GM10266 (cell line): ENCODE measurements at regions not wholly inside any gene's neighbourhood (a gene's known extent, or its start where the extent isn't known, plus 50 kb on each side); places are given as distances from the start of the nearest gene placed in this dataset.
"Not testable (repeated sequence)": the region's sequence is repeated elsewhere in the genome, so short reads cannot be mapped to it uniquely, and the experiment has no call there.

ENCODE experiments used
- DNase-seq: peaks from one replicate; pipeline ENCODE4 v3.0.0; 2012; ENCODE audit errors: extremely low spot score
- CTCF ChIP-seq: IDR thresholded peaks from 2 replicates; pipeline ENCODE4 v1.5.1; 2012; ENCODE audit warnings: mild to moderate bottlenecking, low read depth; ENCODE audit not compliant: control insufficient read depth, insufficient read depth; ENCODE audit errors: missing control alignments

- DNase-seq = no peak
- no peak for TF ChIP-seq CTCF
These were observed 273.2 kb upstream of the RGPD4 start for GRCh38 chr2:107553539-107553938.

GRCh38 chr2:107556038-107556627 lies 270.6 kb upstream of the RGPD4 start:
- no peak for TF ChIP-seq CTCF
- no peak for DNase-seq

DNA sequence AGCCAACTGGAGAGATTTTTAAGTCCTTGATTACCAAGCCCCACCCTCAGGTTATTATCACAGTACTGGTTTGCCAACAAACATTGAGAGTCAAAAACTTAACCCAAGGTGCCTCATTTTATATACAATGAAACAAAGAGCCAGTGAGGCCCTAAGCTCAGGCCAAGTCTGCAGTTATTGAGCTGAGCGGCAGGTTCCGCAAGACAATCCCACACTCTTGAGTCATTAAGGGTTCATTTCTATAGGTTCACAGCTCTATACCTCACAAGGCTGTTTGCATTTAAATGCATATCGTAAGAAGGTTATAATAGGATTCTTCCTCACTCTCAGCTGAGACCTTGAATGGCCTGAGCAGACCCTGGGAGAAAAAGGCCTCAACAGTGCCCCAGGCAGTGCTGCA lies 268.4 kb upstream of the RGPD4 start:
- DNase-seq = no peak
- TF ChIP-seq CTCF = no peak

GRCh38 chr2:107569496-107569895 lies 257.2 kb upstream of the RGPD4 start:
- no peak for TF ChIP-seq CTCF
- DNase-seq = no peak

GRCh38 chr2:107570876-107571275 lies 255.8 kb upstream of the RGPD4 start:
- DNase-seq = no peak
- TF ChIP-seq CTCF = no peak

DNA sequence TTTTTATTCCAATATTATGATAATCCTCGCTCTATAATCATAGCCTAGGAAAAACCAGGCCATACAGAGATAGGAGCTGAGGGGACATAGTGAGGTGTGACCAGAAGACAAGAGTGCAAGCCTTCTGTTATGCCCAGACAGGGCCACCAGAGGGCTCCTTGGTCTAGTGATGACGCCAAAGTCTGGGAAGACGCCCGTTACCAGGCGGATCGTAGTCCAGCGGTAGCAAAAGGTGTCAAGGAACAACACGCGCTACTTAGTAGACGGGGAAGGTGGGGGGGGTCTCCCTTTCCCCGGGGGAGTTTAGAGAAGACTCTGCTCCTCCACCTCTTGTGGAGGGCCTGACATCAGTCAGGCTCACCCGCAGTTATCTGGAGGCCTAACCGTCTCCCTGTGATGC lies 253.8 kb upstream of the RGPD4 start:
- not testable (repeated sequence) for DNase-seq
- peak; percentile 10 for TF ChIP-seq CTCF

DNA sequence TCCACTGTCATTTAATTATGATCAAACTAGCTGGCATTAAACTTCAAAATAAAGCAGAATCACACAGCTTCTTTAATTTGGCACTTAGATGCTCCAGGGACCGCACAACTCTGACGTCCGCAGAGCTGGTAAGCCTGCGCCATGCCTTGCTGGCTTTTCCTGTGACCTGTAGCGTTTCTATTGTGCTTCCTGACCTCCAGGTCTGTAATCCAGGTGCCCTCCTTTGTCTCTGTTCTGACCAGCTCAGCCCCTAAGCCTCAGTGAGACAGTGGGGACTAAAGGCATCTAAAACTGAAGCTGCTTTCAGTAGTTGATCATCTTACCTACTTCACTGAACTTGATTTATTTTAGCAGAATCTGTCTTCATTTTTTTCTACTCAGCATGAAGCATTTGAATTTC lies 249.7 kb upstream of the RGPD4 start:
- no peak for TF ChIP-seq CTCF

More for the DNA sequence above, 249.7 kb upstream of the RGPD4 start:
- DNase-seq = no peak
